Hepatocyte (in vitro differentiated cells): ENCODE measurements at regions not wholly inside any gene's neighbourhood (a gene's known extent, or its start where the extent isn't known, plus 50 kb on each side); places are given as distances from the start of the nearest gene placed in this dataset.

Source experiments
- EZH2 ChIP-seq: fragments of 200-600 bp; sonication (generic); IDR thresholded peaks from 2 replicates; pipeline ENCODE4 v1.6.1; 2016; ENCODE audit warnings: antibody characterized with exemption, mild to moderate bottlenecking, borderline replicate concordance
- EZH2phosphoT487 ChIP-seq: fragments of 200-600 bp; sonication (generic); IDR thresholded peaks from one replicate; pipeline ENCODE4 v1.6.1; 2018; ENCODE audit warnings: antibody characterized with exemption, mild to moderate bottlenecking, low read depth, moderate library complexity; ENCODE audit not compliant: unreplicated experiment, severe bottlenecking
- TF ChIP-seq, protein P1 (sequence below): fragments of 200-600 bp; sonication (generic); IDR thresholded peaks from 2 replicates; pipeline ENCODE4 v1.5.1; 2016; ENCODE audit warnings: antibody characterized with exemption, mild to moderate bottlenecking; ENCODE audit not compliant: poor library complexity

DNA sequence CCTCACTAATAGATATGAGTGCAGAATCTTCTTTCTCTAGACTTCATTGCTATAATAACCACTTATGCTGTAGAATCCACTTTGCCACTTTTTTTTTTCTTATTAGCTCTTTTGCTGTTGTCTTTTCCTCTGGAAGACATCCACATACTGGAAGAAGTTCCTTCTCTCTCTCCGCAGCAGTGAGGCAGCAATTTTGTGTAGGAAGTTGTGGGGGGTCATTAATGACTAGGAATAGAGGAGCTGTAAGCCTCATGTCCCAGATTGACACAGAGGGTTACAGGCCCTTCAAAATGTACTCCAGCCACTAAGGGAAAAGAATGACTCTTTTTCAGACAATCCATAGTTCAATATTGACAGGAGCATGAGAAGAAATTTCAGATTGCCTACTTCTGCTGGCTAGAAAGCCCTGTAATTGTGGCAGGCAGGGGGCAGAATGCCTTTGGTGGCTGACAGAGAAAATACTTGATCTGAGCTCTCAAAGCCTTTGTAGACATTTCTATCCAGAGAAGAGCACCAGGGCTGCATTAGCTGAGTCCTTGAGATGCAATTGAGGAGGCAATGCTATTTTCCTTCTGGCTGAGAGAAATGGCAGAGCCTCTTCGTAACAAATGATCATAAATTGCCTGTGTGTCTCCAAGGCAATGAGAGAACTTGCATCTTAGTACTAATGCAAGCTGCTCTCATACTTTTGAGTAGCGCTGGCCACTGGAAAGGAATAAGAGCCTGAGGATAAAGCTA, 856.2 kb downstream of the STIM2 start:
- TF ChIP-seq, protein P1, sequence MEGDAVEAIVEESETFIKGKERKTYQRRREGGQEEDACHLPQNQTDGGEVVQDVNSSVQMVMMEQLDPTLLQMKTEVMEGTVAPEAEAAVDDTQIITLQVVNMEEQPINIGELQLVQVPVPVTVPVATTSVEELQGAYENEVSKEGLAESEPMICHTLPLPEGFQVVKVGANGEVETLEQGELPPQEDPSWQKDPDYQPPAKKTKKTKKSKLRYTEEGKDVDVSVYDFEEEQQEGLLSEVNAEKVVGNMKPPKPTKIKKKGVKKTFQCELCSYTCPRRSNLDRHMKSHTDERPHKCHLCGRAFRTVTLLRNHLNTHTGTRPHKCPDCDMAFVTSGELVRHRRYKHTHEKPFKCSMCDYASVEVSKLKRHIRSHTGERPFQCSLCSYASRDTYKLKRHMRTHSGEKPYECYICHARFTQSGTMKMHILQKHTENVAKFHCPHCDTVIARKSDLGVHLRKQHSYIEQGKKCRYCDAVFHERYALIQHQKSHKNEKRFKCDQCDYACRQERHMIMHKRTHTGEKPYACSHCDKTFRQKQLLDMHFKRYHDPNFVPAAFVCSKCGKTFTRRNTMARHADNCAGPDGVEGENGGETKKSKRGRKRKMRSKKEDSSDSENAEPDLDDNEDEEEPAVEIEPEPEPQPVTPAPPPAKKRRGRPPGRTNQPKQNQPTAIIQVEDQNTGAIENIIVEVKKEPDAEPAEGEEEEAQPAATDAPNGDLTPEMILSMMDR, result no peak
- TF ChIP-seq EZH2, result no peak
- TF ChIP-seq EZH2phosphoT487, result no peak
